NCI-H128 (cell line): ENCODE measurements at regions not wholly inside any gene's neighbourhood (a gene's known extent, or its start where the extent isn't known, plus 50 kb on each side); places are given as distances from the start of the nearest gene placed in this dataset.
A peak's percentile ranks its signal among the peaks of the same experiment; 100 is the strongest.

Experiments
- DNase-seq: peaks from one replicate; lab custom pipeline; 2025; ENCODE audit not compliant: unreplicated experiment; lab: John Stamatoyannopoulos, UW

DNA sequence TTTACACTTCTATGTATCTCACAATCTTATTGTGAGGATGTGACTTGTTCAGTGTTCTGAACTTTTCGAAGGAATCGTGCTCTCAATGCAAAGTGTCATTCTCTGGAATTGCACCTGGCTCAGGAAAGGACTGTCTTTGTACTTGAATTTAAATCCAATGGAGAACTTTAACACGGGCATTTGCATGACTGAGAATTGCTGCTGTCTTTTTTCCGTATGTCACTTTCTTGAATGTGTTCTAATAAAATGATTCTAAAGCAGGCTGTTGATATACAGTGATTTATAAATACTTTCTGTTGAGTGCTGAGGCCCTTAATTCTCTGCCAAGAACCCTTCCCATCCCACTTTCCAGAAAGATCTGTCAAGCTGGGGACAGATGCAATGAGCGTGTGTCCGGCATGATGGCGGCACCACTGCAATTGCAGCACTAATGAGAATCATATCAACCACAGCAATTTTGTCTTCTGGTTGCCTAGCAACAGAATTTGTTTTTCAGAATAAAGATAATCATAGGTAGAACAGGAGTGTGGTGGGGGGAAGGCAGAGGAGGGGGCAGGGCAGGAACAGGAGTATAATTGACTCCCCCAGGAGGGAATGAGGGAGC, 210.6 kb upstream of the UMPS start:
- DNase-seq = no peak

DNA sequence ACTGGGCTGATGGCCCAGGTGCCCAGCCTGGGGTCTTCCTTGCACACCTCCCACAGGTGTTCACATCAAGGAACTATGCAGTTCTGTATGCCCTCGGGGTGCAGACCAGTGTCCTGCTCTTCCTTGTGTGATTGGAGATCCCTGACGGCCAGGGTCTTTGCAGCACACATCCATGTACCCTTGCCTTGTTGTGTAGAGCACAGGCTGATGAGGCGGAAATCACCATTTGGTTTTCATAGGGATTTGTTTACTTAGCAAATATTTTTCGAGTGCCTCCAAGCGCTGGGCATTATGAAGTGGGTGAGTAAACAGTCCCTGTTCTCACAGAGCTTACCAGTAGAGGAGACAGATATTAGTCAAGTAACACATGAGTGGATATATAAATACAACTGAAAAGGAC, 209.3 kb upstream of the UMPS start:
- peak; percentile 84 for DNase-seq

DNA sequence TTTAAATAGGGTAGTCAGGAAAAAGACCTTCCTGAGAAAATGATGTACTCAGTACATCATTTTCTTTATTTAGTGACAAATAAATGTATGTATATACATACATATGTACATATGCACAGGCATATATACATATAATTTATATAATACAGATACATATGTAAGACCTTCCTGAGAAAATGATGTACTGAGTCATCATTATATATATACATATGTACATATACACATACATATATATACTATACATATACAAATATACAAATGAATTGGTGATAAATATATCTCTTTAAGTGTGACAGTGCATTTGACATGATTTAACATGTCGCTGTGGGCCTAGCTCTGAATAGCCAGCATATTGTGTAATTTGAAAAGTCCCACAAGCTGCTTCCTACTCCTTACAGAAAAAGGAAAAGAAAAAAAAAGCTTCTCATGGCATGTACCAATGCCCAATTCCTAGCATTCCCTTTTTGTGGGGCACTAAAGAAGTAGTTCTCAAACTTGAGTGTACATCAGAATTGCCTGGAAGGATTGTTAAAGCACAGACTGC, 208.1 kb upstream of the UMPS start:
- no peak for DNase-seq

DNA sequence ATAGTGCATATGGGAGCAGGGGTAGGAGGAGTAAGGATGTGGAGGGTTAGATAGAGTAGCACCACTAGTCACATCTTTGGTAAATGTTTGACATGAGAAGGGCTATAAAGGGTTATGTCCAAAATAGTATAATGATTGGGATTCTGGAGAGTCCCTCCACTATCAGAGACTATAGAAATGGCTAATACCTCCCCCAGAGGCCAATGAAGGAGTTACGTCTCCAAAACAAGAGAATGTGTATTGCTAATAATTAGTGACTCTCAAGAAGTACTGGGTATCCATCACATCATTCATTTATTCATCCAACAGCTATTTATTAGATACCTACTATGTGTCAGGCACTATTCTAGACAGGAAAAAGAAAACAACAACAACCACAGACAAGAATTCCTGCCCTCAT, 203.7 kb upstream of the UMPS start:
- DNase-seq = no peak

DNA sequence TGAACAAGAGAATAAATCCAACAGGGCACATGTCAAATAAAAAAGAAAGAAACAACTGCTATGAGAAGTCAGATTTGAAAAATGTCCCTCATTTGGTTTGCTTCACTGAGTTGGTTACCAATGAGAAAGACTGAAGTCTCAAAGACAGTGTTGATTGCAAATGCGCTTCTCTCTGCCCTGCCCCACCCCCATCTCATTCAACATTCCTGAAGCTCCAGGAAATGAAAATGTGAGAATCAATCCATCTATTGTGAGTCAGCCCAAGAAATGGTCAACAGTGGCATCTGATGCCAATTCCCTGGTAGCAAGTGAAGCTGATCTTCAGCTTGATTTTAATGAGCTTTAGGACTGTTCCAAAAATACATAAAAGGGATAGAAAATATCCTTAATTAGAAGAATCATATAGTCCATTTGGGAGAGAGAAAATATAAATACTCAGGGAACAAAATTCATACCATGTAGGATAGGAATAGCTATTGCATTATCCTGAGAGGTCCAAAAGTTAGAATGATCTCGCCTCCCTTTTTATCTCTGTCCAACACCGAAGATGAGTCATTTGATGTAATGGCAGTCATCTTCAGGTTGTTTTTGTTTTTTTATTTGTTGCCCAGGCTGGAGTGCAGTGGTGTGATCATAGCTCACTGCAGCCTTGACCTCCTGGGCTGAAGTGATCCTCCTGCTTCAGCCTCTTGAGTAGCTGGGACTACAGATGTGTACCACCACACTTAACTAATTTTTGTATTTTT, 200.3 kb upstream of the UMPS start:
- DNase-seq = no peak

DNA sequence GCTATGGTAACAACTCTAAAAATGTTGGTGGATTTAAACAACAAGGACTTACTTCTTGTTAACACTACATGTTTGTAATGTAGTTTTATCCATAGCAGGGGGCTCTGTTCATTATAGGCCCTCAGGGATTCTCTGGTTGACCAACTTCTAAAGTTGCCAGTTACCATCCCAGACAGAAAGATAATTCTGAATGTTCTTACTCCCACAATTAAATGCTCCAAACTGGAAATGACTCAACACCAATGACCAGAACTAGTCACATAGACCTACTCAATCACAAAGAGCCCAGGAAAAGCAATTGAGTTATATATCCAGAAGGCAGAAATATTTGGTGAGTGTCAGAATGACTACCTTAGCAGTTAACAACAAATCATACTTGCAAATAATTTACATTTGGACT, 199.3 kb upstream of the UMPS start:
- no peak for DNase-seq

DNA sequence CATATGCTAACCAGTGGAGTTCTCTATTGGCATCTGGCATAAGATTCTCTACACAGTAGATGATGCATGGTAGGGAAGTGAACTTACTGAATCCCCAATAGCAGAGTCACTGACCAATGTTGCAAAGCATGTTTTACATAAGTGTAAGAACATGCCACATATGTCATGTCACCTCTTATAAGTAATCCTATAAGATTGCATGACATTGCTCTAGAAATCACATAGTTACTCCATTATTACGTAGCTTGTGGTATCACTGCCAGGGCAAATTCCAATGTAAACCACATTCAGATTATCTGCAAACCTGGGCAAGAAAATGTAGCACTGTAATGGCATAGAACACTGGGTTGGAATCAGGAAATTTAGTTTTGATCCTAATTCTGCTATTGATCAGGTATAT, 198.2 kb upstream of the UMPS start:
- DNase-seq = no peak

DNA sequence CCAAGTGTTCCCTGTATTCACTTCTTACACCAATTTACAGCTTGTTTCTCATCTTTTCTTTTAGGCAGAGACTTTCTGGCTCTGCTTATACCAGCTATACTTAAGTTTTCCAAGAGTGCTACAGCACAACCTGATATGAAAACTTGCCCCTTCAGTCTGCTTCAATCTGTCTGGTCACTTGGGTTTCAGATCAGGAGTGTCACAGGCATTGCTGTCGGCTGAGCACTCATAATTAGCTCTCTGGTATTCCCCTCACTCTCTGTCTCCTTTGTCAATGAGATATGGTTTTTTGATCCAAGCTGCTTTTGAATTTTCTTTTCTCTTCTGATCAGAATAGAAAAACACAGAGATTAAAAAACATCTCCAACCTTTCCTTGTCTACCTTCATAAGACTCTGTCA, 194.9 kb upstream of the UMPS start:
- DNase-seq = no peak

DNA sequence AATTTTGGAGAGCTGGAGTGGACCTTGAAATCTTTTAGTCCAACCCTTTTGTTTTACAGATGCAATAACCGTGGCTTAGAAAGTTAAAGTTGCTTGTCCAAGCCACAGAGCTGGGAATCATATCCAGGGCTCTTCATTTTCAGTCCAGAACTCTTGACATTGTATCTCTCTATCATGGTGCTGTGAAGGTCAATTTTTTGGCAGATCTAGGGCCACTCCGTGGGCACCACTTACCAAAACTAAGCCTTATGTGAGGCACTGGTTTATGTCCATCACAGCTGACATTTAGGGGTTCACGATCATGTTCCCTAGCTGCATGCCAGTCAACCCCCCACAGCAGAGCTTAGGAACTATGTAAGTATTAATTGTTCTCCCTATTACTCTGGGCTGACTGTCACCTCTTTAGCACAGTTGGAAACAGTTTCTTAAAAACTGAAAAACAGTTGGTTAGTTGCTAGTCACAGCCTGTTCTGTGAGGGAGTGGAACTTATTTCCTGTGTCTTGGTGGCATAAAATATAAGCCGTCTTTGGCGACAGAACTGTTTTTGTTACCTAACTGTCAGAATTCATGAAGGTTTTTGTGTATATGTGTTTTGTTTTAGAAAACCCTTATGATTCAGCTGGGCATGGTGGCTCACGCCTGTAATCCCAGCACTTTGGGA, 189.6 kb upstream of the UMPS start:
- no peak for DNase-seq

DNA sequence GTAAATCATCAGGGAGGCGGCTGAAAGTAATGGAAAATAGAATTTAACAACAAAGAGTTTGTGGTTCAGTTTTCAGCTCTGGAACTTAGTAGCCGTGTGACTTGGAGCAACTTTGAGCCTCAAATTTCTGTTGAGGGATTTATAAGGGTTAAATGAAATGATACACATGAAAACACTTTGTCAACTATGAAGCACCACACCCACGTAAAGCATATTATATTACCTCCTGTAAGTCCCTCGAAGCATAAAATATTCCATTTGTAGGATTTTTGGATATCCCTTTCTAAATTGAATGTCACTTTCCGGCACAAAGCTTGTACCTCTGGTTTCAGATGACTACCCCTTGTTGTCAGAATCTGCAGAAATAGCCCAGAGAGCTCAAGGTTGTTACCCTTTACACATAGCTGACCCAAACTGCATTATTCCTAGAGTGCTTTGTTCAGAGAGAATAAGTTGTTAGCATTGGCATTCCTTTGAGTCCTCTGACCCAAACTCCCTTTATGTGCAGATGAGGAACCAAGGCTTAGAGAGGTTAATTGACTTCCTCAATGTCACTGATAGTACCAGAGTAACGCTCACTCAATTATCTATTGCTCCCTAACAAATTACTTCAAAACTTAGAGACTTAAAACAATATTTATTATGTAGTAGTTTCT, 187.9 kb upstream of the UMPS start:
- no peak for DNase-seq

DNA sequence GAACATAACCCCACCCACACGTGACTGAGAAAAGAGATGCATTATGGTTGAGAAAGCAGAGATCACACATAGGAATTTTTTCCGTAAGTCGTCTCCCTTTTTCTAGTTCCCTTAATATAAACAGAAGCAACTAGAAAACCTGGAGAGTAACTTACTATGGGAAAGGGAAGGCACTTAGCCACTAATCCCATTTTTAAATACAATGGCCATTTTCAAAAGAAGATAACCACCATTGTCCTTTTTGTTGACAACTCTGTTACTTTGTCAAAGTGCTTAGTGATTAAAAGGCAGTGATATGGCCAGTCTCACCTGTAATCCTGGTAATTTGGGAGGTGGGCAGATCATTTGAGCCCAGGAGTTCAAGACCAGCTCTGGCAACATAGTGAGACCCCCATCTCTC, 184.4 kb upstream of the UMPS start:
- no peak for DNase-seq

DNA sequence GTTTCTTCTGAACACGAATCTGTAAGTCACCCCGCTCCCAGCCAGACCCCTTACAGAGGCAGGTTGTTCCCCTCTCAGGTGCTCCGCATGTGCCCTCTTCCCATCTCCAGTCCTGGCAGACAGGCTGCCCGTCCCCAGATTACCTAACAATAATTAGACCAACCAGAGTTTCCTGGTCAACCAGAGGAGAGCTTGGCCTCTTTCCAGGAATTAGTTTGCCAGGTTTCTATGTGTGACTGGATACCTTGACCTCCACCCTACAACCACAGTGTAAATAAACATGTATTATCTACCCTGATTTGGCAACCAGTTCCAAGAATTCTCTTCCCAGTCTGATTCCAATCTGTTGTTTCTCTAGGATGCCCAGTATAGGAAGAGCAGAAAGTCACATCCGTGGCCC, 178.0 kb upstream of the UMPS start:
- DNase-seq = no peak

DNA sequence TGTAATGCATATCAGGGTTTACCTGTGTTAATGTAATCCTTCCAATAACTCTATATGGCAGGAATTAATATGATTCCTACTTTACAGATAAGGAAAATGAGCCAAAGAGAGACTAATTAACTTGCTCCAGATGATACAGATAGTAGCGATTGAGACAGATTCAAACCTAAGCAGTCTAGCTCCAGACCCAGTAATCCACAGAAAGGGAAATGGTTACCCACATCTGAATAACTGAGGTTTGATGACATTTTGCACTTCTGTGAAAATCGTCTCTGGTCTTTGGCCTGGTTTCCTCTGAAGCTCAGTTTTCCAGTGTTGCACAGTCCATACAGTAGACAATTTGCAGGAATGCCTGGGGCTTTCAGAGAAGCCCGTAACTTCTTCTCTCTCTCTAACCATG, 177.1 kb upstream of the UMPS start:
- no peak for DNase-seq

DNA sequence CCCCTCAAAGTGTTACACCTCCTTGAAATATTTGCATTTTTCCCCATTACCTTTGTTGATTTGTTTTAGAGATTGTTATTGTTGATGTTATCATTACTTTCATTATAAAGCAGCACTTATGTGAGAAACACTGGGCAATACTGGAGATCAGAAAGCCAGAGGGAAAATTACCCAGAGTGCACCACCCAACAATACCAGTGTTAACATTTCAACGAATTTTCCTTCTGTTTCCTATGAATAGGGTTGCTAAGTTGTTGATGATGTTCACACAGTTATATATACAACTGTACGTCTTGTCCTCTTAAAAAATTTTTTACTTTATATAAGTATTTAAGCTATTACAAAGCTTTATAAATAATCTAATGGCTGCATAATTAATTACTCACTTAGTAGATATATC, 173.6 kb upstream of the UMPS start:
- DNase-seq = no peak

DNA sequence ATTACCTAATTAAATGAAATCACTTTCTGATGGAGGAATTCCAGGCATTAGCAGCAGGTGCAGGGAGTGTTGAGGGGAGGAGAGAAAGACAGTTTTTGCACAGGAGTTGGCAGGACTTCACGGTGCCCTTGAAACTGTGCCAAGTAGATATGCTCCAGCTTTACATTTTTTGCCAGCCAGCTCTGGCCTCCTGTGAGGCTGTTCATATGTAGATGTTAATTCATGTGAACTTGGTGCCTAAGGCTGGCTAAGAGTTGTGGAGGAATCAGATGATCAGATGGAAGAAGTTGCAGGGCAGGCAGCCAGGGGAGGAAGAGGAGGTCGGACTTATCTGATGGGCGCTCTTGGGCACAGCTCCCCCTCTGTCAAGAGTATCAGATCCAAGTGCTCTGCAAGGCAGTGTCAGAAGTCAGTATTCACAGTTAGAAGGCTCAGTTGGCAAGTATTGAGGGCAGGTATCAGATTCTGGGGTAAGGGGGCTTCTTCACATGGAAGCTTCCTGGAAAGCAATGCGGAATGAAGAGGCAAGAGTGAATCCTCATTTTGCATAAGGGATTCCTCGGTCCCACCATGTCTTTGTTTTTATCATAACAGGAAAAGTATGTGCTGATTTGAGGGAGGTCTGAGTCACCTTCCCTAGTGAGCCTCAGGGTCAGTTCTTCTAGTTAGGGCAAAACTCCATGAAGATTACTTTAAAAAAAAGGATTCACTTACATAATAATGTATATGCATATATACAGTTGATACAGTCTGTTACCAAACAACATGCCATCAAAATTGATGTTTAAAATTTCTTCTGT, 172.6 kb upstream of the UMPS start:
- DNase-seq = peak; percentile 32

DNA sequence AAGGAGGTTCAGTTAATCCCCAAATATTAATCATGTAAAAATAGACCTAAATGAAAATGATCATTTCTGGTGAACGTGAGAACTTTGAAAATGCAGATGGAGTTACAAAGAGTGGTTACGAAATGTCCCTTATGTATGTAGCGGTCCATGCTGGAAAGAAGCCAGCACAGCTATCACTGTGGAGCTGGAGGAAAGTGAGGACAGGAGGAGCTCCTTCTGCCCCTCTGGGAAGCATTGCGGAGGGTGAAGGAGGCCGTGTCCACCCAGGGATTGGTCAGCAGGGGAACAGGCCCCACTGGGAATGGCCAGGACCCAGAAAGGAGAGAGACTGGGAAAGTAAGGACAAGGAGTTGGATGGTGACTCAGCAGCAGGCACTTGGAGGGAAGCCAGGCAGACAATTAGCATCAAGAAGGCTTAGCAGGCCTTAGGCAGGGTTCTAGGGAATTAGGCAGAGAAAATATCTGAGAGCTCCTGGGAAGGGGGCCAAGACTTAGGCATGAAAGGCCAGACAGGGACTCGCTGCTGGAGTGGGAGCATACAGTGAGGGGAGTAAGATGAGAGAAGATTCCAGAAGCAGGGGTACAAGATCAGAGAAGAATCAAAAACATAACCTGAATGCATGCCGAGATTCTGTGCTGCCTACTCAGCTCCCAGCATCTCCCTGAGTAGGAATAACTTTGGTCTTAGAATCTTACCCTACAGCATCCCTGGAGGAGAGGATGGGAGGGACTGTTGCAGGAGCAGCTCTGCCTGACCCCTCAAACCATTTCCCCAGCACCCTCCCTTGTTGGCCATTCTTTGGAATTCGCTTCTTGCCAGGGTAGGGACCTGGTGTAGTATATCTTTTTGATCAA, 171.0 kb upstream of the UMPS start:
- DNase-seq = peak; percentile 38

DNA sequence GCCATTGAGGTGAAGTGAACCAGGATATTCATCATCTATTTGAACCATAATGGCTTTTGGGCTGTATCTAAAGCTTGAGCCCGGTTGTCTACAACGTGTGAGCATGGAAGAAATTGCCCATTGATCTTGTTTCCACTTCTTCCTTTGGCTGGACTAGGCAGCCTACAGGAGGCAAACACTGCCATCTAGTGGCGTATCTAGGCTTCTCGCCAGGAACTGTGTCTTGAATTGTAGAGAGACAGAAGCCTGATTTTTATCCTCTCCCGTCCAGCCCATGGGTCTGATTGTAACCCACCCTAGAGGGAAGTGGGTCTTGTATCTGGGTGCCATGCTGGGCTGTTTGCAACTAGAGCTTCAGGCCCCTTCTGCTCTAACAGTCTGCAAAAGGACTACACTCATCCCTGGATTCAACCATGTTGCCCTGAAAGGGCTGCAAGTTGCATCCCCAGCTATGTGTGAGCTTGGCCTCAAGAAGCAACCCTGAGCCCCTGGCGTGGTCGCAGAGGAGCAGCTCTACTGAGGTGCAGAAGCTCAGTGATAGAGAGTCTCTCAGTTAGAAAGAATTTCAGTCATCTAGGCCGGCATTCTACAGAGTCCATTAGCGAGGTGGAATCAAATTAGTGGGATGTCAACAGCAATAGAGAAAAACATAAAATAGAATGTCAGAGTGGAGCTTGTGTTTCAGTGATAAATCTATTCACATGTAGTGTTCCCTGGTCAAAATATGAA, 170.2 kb upstream of the UMPS start:
- peak; percentile 50 for DNase-seq

DNA sequence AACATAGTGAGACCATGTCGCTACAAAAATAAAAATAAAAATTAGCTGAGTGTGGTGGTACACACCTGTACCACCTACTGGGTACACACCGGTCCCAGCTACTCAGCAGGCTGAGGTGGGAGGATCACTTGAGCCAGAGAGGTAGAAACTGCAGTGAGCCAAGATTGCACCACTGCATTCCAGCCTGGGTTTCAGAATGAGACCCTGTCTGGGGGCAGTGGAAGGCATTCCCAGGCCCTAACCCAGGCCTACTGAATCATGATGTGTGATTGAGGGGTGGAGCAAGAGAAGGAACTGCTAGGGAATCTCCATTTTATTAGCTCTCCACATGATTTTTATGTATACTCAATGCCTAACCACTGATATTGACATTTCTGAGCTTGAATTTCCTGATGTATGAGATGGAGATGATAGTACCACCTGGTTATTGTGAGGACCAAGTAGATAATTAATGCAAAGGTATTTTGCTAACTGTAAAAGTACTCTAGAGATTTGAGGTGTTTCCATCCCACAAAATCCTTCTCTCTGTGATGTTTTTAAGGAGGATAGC, 169.5 kb upstream of the UMPS start:
- DNase-seq = no peak

DNA sequence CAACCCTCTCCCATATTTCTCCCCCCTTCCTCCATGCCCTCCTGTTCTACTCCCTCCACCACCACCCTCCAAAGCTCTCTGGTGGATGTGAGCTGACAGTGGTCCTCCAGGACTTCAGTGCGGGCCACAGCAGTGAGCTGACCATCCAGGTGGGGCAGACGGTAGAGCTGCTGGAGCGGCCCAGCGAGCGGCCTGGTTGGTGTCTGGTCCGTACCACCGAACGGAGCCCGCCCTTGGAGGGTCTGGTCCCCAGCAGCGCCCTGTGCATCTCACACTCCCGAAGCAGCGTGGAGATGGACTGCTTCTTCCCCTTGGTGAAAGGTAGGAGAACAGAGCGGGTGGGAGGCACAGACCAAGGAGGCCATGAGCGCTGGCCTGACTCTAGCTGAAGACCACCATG, 167.5 kb upstream of the UMPS start:
- no peak for DNase-seq
